IPS DF 19.7 (cell line): ENCODE measurements at regions not wholly inside any gene's neighbourhood (a gene's known extent, or its start where the extent isn't known, plus 50 kb on each side); places are given as distances from the start of the nearest gene placed in this dataset.
A peak's percentile ranks its signal among the peaks of the same experiment; 100 is the strongest.

Experiments used
- DNase-seq: peaks from one replicate; pipeline ENCODE4 v3.0.0-alpha.2; 2013; ENCODE audit warnings: low read depth, low spot score

GRCh38 chr11:27858866-27859265 is 158.6 kb upstream of the BDNF start:
- no peak for DNase-seq

- DNase-seq, result no peak
Measured at GRCh38 chr11:27857588-27857987, 157.3 kb upstream of the BDNF start.

- no peak for DNase-seq
Measured at GRCh38 chr11:27857014-27857413, 156.8 kb upstream of the BDNF start.

- DNase-seq, result no peak
Measured at GRCh38 chr11:27848423-27848822, 148.2 kb upstream of the BDNF start.

GRCh38 chr11:27847496-27847895 is 147.2 kb upstream of the BDNF start:
- DNase-seq, result no peak

GRCh38 chr11:27842290-27842689 is 142.0 kb upstream of the BDNF start:
- no peak for DNase-seq

GRCh38 chr11:27841023-27841422 is 140.8 kb upstream of the BDNF start:
- DNase-seq, result no peak

- DNase-seq, result no peak
Measured at GRCh38 chr11:27839226-27839913, 139.1 kb upstream of the BDNF start.

GRCh38 chr11:27838674-27839073 is 138.4 kb upstream of the BDNF start:
- no peak for DNase-seq

- no peak for DNase-seq
Measured at GRCh38 chr11:27837895-27838563, 137.8 kb upstream of the BDNF start.

GRCh38 chr11:27830206-27830605 is 130.0 kb upstream of the BDNF start:
- no peak for DNase-seq

- DNase-seq, result no peak
Measured at GRCh38 chr11:27820249-27820648, 120.0 kb upstream of the BDNF start.

GRCh38 chr11:27816197-27816596 is 115.9 kb upstream of the BDNF start:
- DNase-seq, result no peak

GRCh38 chr11:27812341-27812740 is 112.1 kb upstream of the BDNF start:
- no peak for DNase-seq

GRCh38 chr11:27807596-27807995 is 107.3 kb upstream of the BDNF start:
- no peak for DNase-seq

GRCh38 chr11:27806122-27806521 is 105.9 kb upstream of the BDNF start:
- no peak for DNase-seq

- peak; percentile 20 for DNase-seq
Measured at GRCh38 chr11:27795955-27796861, 96.0 kb upstream of the BDNF start.

GRCh38 chr11:27786864-27787263 is 86.6 kb upstream of the BDNF start:
- no peak for DNase-seq

GRCh38 chr11:27786331-27786730 is 86.1 kb upstream of the BDNF start:
- no peak for DNase-seq

- no peak for DNase-seq
Measured at GRCh38 chr11:27783701-27784355, 83.6 kb upstream of the BDNF start.

- DNase-seq, result no peak
Measured at GRCh38 chr11:27777033-27777432, 76.8 kb upstream of the BDNF start.

- DNase-seq, result no peak
Measured at GRCh38 chr11:27773884-27774283, 73.6 kb upstream of the BDNF start.
